Astrocyte (in vitro differentiated cells and primary cell): ENCODE measurements at regions not wholly inside any gene's neighbourhood (a gene's known extent, or its start where the extent isn't known, plus 50 kb on each side); places are given as distances from the start of the nearest gene placed in this dataset.

Experiments
- DNase-seq: peaks from one replicate; pipeline ENCODE4 v3.0.0-alpha.2; 2010; ENCODE audit warnings: low read depth
- FAIRE-seq: peaks from 2 replicates; lab custom pipeline; 2011; peaks lifted over from hg19 to GRCh38; lab: Jason Lieb, UNC
- H2AFZ ChIP-seq: 2 replicates; pipeline ENCODE4 v1.6.0; 2012; ENCODE audit warnings: low read depth, low read length, inconsistent platforms
- H3K27ac ChIP-seq: 2 replicates; pipeline ENCODE4 v1.5.1; 2011; ENCODE audit warnings: low read depth, low read length, inconsistent platforms
- H3K27me3 ChIP-seq: 2 replicates; pipeline ENCODE4 v1.6.0; 2011; ENCODE audit warnings: low read length, inconsistent platforms; ENCODE audit not compliant: insufficient read depth
- H3K36me3 ChIP-seq: 2 replicates; pipeline ENCODE4 v1.5.1; 2011; ENCODE audit warnings: low read length, inconsistent platforms; ENCODE audit not compliant: insufficient read depth
- H3K4me1 ChIP-seq: 2 replicates; pipeline ENCODE4 v1.5.1; 2011; ENCODE audit warnings: low read length, inconsistent platforms; ENCODE audit not compliant: insufficient read depth
- H3K4me2 ChIP-seq: 2 replicates; pipeline ENCODE4 v1.6.0; 2012; ENCODE audit warnings: low read length, inconsistent platforms
- H3K4me3 ChIP-seq: 2 replicates; pipeline ENCODE4 v1.5.1; 2011; ENCODE audit warnings: low read depth, mild to moderate bottlenecking, low read length, inconsistent platforms; ENCODE audit not compliant: insufficient read depth
- H3K79me2 ChIP-seq: 2 replicates; pipeline ENCODE4 v1.6.0; 2012; ENCODE audit warnings: mild to moderate bottlenecking, low read length, inconsistent platforms; ENCODE audit not compliant: insufficient read depth
- H3K9ac ChIP-seq: 2 replicates; pipeline ENCODE4 v1.6.0; 2012; ENCODE audit warnings: mild to moderate bottlenecking, low read length, inconsistent platforms
- H3K9me3 ChIP-seq: 2 replicates; pipeline ENCODE4 v1.5.1; 2012; ENCODE audit warnings: low read depth, mild to moderate bottlenecking, low read length, inconsistent platforms; ENCODE audit not compliant: insufficient read depth
- H4K20me1 ChIP-seq: 2 replicates; pipeline ENCODE4 v1.6.0; 2012; ENCODE audit warnings: low read length, inconsistent platforms; ENCODE audit not compliant: insufficient read depth
- H3K27ac Mint-ChIP-seq: one replicate; pipeline ENCODE4 v1.8.0; 2021; ENCODE audit warnings: mild to moderate bottlenecking, mixed read lengths; ENCODE audit not compliant: unreplicated experiment
- H3K27me3 Mint-ChIP-seq: one replicate; pipeline ENCODE4 v1.8.0; 2021; ENCODE audit warnings: low read depth, mixed read lengths; ENCODE audit not compliant: unreplicated experiment
- H3K36me3 Mint-ChIP-seq: one replicate; pipeline ENCODE4 v1.8.0; 2021; ENCODE audit warnings: low read depth, mixed read lengths; ENCODE audit not compliant: unreplicated experiment
- H3K4me1 Mint-ChIP-seq: one replicate; pipeline ENCODE4 v1.8.0; 2021; ENCODE audit warnings: low read depth, mixed read lengths; ENCODE audit not compliant: unreplicated experiment
- H3K4me3 Mint-ChIP-seq: one replicate; pipeline ENCODE4 v1.8.0; 2021; ENCODE audit warnings: mild to moderate bottlenecking, moderate library complexity, mixed read lengths; ENCODE audit not compliant: unreplicated experiment
- H3K9me3 Mint-ChIP-seq: one replicate; pipeline ENCODE4 v1.8.0; 2021; ENCODE audit warnings: mild to moderate bottlenecking, mixed read lengths; ENCODE audit not compliant: unreplicated experiment
- EZH2 ChIP-seq: IDR thresholded peaks from 2 replicates; pipeline ENCODE4 v1.6.1; 2012; ENCODE audit warnings: mild to moderate bottlenecking, low read length, inconsistent platforms; ENCODE audit not compliant: insufficient read depth
- TF ChIP-seq, protein P1 (sequence below): IDR thresholded peaks from 2 replicates; pipeline ENCODE4 v1.5.1; 2011; ENCODE audit warnings: low read depth, mild to moderate bottlenecking, inconsistent platforms, low read length, moderate library complexity; ENCODE audit not compliant: insufficient read depth

DNA sequence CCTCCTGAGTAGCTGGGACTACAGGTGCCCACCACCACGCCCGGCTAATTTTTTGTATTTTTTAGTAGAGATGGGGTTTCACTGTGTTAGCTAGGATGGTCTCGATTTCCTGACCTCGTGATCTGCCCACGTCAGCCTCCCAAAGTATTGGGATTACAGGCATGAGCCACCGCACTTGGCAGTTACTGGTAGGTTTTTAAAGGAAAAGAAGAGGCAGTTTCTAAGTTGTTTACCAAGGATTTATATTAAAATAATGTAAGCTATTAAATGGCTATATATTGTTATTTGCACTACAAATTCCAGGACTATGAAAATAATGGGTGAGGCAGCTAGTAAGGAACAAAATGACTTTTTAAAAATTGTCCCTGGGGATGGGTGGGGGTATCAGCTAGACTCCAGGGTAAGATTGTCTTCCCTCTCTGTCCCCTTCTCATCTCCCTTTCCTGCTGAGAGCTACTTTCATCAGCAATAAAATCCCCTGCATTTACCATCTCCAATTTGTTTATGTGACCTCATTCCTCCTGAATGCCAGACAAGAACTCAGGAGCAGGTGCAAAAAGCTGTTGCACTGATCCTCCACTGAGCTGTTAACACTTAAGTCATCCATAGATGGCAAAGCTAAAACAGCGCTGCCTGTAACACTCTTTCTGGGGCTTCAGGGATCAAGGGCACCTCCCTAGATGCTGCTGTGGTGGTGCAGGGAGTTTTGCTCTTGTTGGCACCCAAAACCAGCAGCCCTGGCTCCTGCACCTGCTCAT is 165.2 kb downstream of the ZPLD1 start:
- H3K4me1 Mint-ChIP-seq, result no peaks in the 10 kb centered on the region
- DNase-seq, result no peak

DNA sequence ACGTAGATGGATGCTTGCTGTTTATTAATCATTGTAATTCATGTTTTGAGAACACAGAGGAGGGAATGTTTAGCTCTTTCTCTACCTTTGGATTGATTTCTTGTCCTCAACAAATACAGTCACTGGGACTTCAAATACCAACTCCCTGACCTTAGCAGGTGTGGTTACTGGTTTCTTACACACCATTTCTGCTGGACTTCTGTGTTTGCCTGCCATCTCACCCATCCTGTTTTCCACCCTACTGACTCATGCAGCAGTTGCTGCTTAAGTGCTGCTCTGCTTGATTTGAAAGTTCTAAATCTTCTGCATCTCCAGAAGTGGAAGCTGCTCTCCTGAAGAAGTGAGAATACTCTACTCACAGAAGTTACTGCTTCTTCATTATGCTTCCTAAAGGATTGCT is 170.3 kb downstream of the ZPLD1 start:
- Mint-ChIP-seq H3K4me1 (peaks cover 1% of the 10 kb centered on the region), H3K27ac (no peak overlapping the region), H3K4me3 (no peak overlapping the region), H3K36me3 (no peaks in the 10 kb centered on the region), H3K9me3 (no peaks in the 10 kb centered on the region), H3K27me3 (no peaks in the 10 kb centered on the region)
- Histone ChIP-seq H3K4me1 (no peaks in the 10 kb centered on the region), H3K4me2 (no peak overlapping the region), H3K27me3 (no peaks in the 10 kb centered on the region), H3K9me3 (no peaks in the 10 kb centered on the region), H3K4me3 (no peak overlapping the region), H3K9ac (no peak overlapping the region), H3K79me2 (no peaks in the 10 kb centered on the region), H3K36me3 (no peaks in the 10 kb centered on the region), H2AFZ (no peak overlapping the region), H4K20me1 (no peaks in the 10 kb centered on the region), H3K27ac (no peak overlapping the region)
- FAIRE-seq, result no peak
- TF ChIP-seq, protein P1, sequence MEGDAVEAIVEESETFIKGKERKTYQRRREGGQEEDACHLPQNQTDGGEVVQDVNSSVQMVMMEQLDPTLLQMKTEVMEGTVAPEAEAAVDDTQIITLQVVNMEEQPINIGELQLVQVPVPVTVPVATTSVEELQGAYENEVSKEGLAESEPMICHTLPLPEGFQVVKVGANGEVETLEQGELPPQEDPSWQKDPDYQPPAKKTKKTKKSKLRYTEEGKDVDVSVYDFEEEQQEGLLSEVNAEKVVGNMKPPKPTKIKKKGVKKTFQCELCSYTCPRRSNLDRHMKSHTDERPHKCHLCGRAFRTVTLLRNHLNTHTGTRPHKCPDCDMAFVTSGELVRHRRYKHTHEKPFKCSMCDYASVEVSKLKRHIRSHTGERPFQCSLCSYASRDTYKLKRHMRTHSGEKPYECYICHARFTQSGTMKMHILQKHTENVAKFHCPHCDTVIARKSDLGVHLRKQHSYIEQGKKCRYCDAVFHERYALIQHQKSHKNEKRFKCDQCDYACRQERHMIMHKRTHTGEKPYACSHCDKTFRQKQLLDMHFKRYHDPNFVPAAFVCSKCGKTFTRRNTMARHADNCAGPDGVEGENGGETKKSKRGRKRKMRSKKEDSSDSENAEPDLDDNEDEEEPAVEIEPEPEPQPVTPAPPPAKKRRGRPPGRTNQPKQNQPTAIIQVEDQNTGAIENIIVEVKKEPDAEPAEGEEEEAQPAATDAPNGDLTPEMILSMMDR, result no peak
- no peak for TF ChIP-seq EZH2
- DNase-seq, result no peak

More for the DNA sequence above, 165.2 kb downstream of the ZPLD1 start:
- Histone ChIP-seq H3K4me1 (no peaks in the 10 kb centered on the region), H3K27ac (no peak overlapping the region), H3K4me3 (no peak overlapping the region), H3K9me3 (no peaks in the 10 kb centered on the region), H4K20me1 (no peaks in the 10 kb centered on the region), H3K27me3 (no peaks in the 10 kb centered on the region), H2AFZ (no peak overlapping the region), H3K36me3 (no peaks in the 10 kb centered on the region), H3K79me2 (no peaks in the 10 kb centered on the region), H3K4me2 (no peak overlapping the region), H3K9ac (no peak overlapping the region)
- no peak for FAIRE-seq
- Mint-ChIP-seq H3K27ac (no peak overlapping the region), H3K36me3 (no peaks in the 10 kb centered on the region), H3K27me3 (no peaks in the 10 kb centered on the region), H3K9me3 (no peaks in the 10 kb centered on the region), H3K4me3 (no peak overlapping the region)
- no peak for TF ChIP-seq EZH2
- TF ChIP-seq, protein P1, result no peak

DNA sequence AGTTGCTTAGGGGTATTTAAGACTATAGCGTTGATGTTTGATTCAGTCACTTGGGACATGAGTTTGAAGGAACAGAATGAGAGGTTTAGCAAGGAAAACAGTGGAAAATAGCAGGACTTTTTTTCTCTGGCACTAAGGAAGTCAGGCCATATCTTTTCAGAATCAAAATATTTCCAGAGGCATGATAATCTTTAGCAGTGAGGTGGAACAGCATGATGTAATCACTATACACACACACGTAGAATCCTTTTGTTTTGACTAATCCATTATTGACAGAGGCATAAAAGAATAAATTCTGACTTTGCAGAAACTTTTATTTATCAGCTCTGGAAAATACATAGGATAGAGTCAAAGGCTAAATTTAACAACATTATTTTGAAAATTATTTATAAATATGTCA is 174.1 kb downstream of the ZPLD1 start:
- Histone ChIP-seq H3K9ac (no peak overlapping the region), H3K27ac (no peak overlapping the region), H2AFZ (no peak overlapping the region), H3K27me3 (no peaks in the 10 kb centered on the region), H4K20me1 (no peaks in the 10 kb centered on the region), H3K79me2 (no peaks in the 10 kb centered on the region), H3K36me3 (no peaks in the 10 kb centered on the region), H3K4me1 (no peaks in the 10 kb centered on the region), H3K4me3 (no peak overlapping the region), H3K9me3 (no peaks in the 10 kb centered on the region), H3K4me2 (no peak overlapping the region)
- DNase-seq (no peak), FAIRE-seq (no peak)
- Mint-ChIP-seq H3K9me3 (peaks cover 4% of the 10 kb centered on the region), H3K36me3 (no peaks in the 10 kb centered on the region), H3K27me3 (no peaks in the 10 kb centered on the region), H3K4me1 (peaks cover 1% of the 10 kb centered on the region), H3K27ac (no peak overlapping the region), H3K4me3 (no peak overlapping the region)
- no peak for TF ChIP-seq EZH2
- TF ChIP-seq, protein P1, result no peak
